SK-N-SH treated with all-trans-retinoic acid at 6 μM for 48 hours (cell line): ENCODE measurements at regions not wholly inside any gene's neighbourhood (a gene's known extent, or its start where the extent isn't known, plus 50 kb on each side); places are given as distances from the start of the nearest gene placed in this dataset.

Source experiments
- ARNTL ChIP-seq: fragments of 450-650 bp; formaldehyde crosslinking; IDR thresholded peaks from 2 replicates; pipeline ENCODE4 v1.5.0; 2020; ENCODE audit warnings: low read depth, mild to moderate bottlenecking, moderate library complexity, borderline replicate concordance
- CSRNP3 ChIP-seq: fragments of 250-450 bp; sonication (Bioruptor Pico); IDR thresholded peaks from 2 replicates; pipeline ENCODE4 v1.5.1; 2021; ENCODE audit warnings: mild to moderate bottlenecking, moderate library complexity
- GLIS3 ChIP-seq: fragments of 250-450 bp; sonication (Bioruptor Pico); IDR thresholded peaks from 2 replicates; pipeline ENCODE4 v1.5.0; 2020; ENCODE audit warnings: mild to moderate bottlenecking, moderate library complexity
- ISL1 ChIP-seq: fragments of 250-450 bp; sonication (Bioruptor Pico); IDR thresholded peaks from 2 replicates; pipeline ENCODE4 v2.1.2; 2022; ENCODE audit warnings: mild to moderate bottlenecking, moderate library complexity
- RARB ChIP-seq: fragments of 250-450 bp; sonication (Bioruptor Pico); IDR thresholded peaks from 2 replicates; pipeline ENCODE4 v1.8.0; 2021; ENCODE audit warnings: mild to moderate bottlenecking, moderate library complexity
- TCF4 ChIP-seq: fragments of 250-450 bp; sonication (Bioruptor Pico); IDR thresholded peaks from 2 replicates; pipeline ENCODE4 v1.8.0; 2021; ENCODE audit warnings: mild to moderate bottlenecking, moderate library complexity, borderline replicate concordance
- TSHZ2 ChIP-seq: fragments of 250-450 bp; sonication (Bioruptor Pico); IDR thresholded peaks from 2 replicates; pipeline ENCODE4 v1.5.0; 2020; ENCODE audit warnings: mild to moderate bottlenecking, moderate library complexity
- ZC3H10 ChIP-seq: fragments of 250-450 bp; sonication (Bioruptor Pico); IDR thresholded peaks from 2 replicates; pipeline ENCODE4 v1.5.1; 2021; ENCODE audit warnings: mild to moderate bottlenecking, moderate library complexity
- ZFP3 ChIP-seq: fragments of 250-450 bp; sonication (Bioruptor Pico); IDR thresholded peaks from 2 replicates; pipeline ENCODE4 v1.5.0; 2020; ENCODE audit warnings: mild to moderate bottlenecking, moderate library complexity
- ZFP30 ChIP-seq: fragments of 450-650 bp; formaldehyde crosslinking; IDR thresholded peaks from 2 replicates; pipeline ENCODE4 v1.5.0; 2022; ENCODE audit warnings: mild to moderate bottlenecking, moderate library complexity

- TF ChIP-seq CSRNP3 (no peak), RARB (CRISPR knock-in tag) (no peak), ARNTL (CRISPR knock-in tag) (no peak), ZC3H10 (no peak), GLIS3 (CRISPR knock-in tag) (no peak), ZFP3 (CRISPR knock-in tag) (no peak), ZFP30 (CRISPR knock-in tag) (no peak), TSHZ2 (no peak), ISL1 (CRISPR knock-in tag) (no peak), TCF4 (no peak)
These were observed 585.3 kb downstream of the KCNJ18 start for GRCh38 chr17:22277595-22277994.
